Suppressor macrophage (primary cell): ENCODE measurements at regions not wholly inside any gene's neighbourhood (a gene's known extent, or its start where the extent isn't known, plus 50 kb on each side); places are given as distances from the start of the nearest gene placed in this dataset.

ENCODE experiments used
- DNase-seq, 4 experiments: peaks; one replicate each; pipeline ENCODE4 v3.0.0-alpha.2; 2020 to 2022

DNA sequence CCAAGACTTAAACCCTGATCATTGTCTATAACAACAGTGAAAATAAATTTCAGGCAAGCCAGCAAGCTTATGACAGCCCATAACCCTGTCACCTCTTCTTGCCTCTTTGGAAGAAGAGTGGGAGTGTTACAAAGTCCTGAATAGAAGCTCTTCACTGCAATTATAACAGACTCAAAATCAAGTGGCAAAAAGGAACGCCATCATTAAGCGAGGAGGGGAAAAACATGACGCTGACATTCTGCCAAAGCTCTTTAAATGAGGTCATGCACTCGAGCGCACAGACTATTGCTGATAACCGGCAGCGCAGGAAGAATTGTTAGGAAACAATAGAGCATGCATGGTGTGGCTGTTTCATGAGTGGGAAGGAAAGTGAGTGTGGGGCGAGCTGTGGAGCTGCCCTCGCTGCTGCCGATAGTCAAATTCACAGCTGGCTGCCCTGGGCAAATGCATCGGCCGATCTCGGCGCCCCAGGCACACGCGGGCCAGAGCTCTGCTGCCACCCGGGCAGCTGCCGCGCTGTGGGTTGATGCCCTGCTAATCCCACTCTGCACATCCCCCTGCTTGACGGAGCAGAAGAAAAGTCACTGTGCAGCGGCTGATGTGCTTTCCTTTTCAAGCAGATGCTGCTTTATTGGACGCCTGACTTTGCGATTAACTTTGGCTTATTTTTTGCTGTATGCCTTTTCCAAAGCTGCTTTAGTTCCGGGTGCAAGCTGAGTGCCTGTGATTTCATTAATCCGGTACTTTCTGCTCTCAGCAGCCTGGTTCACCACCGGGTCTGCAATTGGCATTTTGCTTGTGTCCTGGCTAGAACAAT is 102.4 kb upstream of the ST6GALNAC5 start:
- DNase-seq: no peak

DNA sequence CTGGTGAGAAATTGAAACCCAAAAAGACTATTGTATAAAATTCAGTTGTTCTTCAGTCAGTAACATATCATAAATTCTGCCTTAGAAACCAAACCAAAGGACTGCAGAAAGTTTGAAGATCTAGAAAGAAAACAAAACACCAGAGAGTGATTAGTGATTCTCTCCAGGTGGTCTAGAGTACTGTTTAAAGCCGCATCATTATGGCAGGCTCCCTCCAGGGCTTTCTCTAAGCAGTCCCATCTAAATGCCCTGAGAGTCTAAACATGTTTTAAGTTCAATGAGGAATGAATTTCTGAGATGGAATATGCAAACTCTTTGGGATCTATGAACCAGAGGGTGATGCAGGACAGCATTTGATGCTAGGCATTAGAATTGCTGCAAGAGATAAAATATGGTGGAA is 100.9 kb upstream of the ST6GALNAC5 start:
- no peak for DNase-seq

DNA sequence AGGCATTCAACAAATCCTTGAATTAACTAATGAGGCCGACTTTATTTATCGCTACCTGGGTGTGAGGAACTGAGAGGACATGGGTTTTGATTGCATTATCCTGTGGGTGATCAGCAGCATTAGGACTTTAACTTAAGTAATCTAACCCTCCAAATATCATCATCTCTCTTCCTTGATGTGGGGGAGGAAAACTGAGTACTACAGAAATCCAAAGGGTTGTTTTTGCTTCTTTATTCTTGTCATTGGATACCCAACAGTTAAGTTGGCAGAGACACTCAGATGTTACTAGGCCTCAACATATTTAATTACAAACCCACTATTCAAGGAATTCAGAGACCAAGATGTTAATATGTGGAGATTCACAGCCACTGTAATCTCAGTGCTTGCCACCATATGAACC is 97.4 kb upstream of the ST6GALNAC5 start:
- no peak for DNase-seq

DNA sequence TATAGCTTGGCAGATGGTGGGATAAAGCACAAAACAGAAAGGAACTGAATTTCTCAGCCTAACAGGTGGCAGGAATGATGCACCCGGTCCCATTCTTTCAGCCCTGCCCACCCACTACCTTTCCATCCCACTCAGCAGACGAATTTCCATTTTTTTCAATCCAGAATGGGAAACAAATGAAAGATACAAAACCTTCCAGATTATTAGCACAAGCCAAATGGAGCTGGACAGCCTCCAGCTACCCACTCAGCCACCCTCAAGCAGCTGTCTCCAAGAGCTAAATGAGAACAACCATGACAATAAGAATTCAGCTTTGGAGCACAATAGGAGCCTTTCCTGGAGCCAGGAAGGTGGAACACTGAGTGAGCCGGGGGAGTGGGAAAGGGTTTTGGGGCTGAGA is 96.3 kb upstream of the ST6GALNAC5 start:
- DNase-seq: no peak

DNA sequence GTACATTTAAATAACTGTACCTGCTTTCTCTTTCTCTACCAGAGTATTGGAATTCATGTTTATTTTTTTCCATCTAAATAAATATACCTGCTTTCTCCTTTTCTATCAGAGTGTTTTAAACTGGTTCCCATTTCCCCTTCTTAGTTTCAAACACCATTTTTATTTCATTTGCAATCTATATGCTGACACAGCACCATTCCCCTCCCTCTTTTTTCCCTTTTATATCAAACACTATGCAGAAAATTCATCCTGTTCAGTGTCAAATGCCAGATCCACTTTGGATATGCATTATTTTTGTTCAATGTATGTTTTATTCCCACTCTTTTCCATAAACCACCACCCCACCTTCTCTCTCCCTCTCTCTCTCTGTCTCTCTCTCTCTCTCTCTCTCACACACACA is 85.8 kb upstream of the ST6GALNAC5 start:
- DNase-seq: no peak

DNA sequence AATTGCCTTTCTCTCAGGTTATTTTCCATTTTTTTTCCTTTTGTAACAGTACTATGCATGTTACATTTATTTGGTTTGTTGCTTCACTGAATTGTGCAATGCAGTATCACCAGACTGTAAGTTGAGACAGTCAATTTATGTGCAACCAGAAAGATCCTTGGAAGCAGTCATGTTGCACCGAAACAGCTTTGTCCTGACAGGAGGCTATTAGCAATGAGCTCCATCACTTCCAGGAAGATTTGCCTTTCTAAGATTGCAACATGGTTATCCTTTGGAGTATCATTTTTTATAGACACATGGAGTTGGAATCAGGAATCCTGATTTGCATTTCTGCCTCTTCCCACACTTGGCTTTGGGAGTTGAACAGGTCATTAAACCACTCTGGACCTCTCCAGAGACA is 84.5 kb upstream of the ST6GALNAC5 start:
- DNase-seq: no peak

DNA sequence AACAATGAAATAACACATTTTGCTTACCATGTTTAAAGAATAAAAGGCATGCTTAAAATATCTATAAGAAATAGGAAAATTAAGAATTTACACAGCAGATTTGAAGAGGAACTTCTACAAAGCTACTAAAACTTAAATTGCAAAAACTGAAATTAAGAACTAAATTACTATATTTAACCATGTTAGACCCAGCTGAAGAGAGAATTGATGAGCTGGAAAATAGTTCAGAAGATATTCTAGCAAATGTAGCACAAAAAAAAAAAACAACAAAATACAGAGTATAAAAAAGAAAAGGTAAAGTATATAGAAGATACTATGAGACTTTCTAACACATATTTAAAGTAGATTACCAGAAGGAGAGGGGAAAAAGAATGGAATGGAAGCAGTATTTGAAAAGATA is 82.8 kb upstream of the ST6GALNAC5 start:
- DNase-seq: no peak

DNA sequence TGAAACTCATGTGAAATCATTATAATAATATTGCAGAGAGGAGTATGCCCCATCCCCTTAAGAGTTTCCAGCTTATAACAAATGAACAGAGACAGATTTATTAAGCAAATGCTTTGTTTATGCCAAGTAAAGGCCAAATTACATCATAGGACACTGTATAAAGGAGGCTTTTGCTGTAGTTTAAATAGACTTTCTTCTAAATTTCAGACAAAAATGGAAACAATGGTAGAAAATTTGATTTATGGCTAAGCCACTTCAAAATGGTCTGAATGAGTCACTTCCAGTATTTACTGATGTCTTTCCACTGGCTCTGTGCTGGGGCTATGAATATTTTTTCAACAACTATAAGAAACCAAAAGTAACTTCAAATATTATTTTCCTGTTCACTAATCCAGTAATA is 81.1 kb upstream of the ST6GALNAC5 start:
- no peak for DNase-seq

DNA sequence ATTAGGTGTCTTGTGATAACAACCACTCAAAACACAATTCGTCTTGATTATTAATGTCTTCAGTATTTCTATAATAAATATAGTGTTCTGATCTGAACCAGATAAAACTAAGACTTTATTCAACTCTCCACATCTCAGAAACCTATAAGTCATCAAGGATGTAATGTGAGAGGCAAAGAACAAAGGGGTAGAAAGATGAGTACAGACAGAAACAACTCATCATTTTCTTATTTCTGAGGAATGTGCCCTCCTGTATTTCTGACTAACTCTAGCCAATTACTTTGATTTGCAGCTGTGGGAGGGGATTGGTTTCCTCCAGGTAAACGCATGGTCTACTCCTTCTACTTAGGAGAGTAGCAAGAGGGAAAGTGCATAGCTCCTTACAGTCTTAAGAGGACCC is 73.7 kb upstream of the ST6GALNAC5 start:
- DNase-seq: no peak

DNA sequence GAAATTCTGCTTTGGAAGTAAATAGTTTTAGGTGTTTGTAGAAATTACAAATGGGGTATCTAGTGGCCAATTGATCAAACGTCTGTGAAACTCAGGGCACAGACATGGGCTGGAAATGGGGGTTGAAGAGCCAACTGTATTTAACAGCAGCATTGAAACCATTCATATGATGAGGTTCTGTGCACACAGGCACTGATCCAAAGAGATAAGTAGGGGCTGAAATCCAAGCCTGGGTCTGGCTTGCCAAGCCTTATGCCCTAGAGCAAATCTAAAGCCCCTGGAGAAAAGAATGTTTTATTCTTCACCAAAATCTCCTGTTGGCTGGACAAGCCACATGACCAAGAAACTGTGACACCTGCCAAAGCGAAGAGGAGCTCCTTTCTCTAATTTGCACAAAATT is 67.6 kb upstream of the ST6GALNAC5 start:
- no peak for DNase-seq

DNA sequence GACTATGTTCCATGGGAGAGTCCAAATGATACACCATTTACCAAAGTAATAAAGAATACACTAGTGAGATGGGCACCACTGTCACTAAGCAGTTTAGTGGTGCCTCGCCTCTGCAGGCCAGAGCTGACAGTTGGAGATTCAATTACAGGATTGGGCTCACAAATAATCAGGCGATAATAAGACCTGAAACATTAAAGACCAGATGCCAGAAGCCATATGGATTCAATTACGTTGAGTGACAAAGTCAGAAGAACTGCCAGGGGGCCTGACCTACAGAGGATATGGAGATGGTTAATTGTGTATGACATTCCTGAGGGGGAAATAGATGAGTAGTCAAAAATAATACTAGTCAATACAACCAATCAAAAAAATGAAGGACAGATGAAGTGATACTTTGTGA is 65.2 kb upstream of the ST6GALNAC5 start:
- no peak for DNase-seq

DNA sequence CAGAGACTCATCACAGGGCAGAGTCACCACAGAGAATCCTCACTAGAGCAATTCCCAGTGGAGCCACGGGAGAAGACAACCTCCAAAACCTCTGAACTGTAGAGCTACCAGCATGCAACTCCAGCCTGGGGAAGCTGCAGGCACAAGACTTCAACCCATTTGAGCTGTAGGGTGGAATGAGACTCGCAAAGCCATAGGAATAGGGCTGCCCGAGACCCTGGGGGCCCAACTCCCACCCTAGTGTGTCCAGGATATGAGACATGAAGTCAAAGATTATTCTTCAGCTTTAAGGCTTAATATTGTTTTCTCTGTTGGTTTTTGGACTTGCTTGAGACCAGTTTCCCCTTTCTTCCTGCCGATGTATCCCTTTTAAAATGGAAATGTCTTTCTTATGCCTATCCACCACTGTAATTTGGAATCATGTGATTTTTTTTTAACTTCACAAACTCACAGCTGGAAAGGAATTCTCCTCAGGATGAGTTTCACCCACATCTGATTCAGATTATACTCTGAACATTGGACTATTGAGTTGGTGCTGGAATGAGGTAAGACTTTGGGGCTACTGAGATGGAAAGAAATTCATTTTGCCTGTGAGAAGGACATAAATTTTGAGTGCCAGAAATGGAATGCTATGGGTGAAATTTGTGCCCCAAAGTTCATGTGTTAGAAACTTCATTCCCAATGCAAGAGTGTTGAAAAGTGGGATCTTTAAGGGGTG is 59.6 kb upstream of the ST6GALNAC5 start:
- no peak for DNase-seq
